Activated naive CD8-positive, alpha-beta T cell treated with anti-CD3 and anti-CD28 coated beads, Interleukin-2, amount 50 U/mL, for 16 hours (primary cell): ENCODE measurements at regions not wholly inside any gene's neighbourhood (a gene's known extent, or its start where the extent isn't known, plus 50 kb on each side); places are given as distances from the start of the nearest gene placed in this dataset.

Experiments used
- DNase-seq: peaks from one replicate; pipeline ENCODE4 v3.0.0-alpha.2; 2020; ENCODE audit warnings: low read depth, low spot score

- DNase-seq: no peak
Observed at GRCh38 chr17:77596491-77597417, 361.7 kb upstream of the TNRC6C start.

GRCh38 chr17:77597418-77598240 lies 360.9 kb upstream of the TNRC6C start:
- DNase-seq: no peak

GRCh38 chr17:77598241-77598620 lies 360.3 kb upstream of the TNRC6C start:
- DNase-seq: no peak

GRCh38 chr17:77599699-77600098 lies 358.8 kb upstream of the TNRC6C start:
- DNase-seq: no peak

- no peak for DNase-seq
Observed at GRCh38 chr17:77600346-77600745, 358.2 kb upstream of the TNRC6C start.

GRCh38 chr17:77601054-77601979 lies 357.2 kb upstream of the TNRC6C start:
- no peak for DNase-seq

GRCh38 chr17:77602062-77602746 lies 356.3 kb upstream of the TNRC6C start:
- DNase-seq: no peak

- no peak for DNase-seq
Observed at GRCh38 chr17:77602883-77603640, 355.4 kb upstream of the TNRC6C start.

- DNase-seq: no peak
Observed at GRCh38 chr17:77604301-77604972, 354.1 kb upstream of the TNRC6C start.

GRCh38 chr17:77604973-77605313 lies 353.6 kb upstream of the TNRC6C start:
- no peak for DNase-seq

- no peak for DNase-seq
Observed at GRCh38 chr17:77606146-77606864, 352.2 kb upstream of the TNRC6C start.

GRCh38 chr17:77606865-77607210 lies 351.7 kb upstream of the TNRC6C start:
- DNase-seq: no peak

- DNase-seq: no peak
Observed at GRCh38 chr17:77607606-77608005, 350.9 kb upstream of the TNRC6C start.

GRCh38 chr17:77608431-77608830 lies 350.1 kb upstream of the TNRC6C start:
- DNase-seq: no peak

- peak; percentile 55 for DNase-seq
Observed at GRCh38 chr17:77609553-77610517, 348.7 kb upstream of the TNRC6C start.

- no peak for DNase-seq
Observed at GRCh38 chr17:77610518-77610893, 348.0 kb upstream of the TNRC6C start.

- no peak for DNase-seq
Observed at GRCh38 chr17:77610972-77611521, 347.5 kb upstream of the TNRC6C start.
